PC-3 (cell line): ENCODE measurements at regions not wholly inside any gene's neighbourhood (a gene's known extent, or its start where the extent isn't known, plus 50 kb on each side); places are given as distances from the start of the nearest gene placed in this dataset.

ENCODE experiments used
- EZH2 ChIP-seq: fragments of 300-600 bp; sonication (generic); IDR thresholded peaks from one replicate; pipeline ENCODE4 v1.6.1; 2017; ENCODE audit warnings: antibody characterized with exemption, mild to moderate bottlenecking, low read length; ENCODE audit not compliant: unreplicated experiment
- EZH2phosphoT487 ChIP-seq: fragments of 300-600 bp; sonication (generic); IDR thresholded peaks from 2 replicates; pipeline ENCODE4 v1.6.1; 2018; ENCODE audit warnings: mild to moderate bottlenecking, antibody characterized with exemption, low read length, borderline replicate concordance
- TF ChIP-seq, protein P1 (sequence below): fragments of 300-600 bp; sonication (generic); conservative IDR thresholded peaks from 2 replicates; pipeline ENCODE4 v1.5.1; 2017; ENCODE audit warnings: antibody characterized with exemption, low read depth, mild to moderate bottlenecking, low read length

DNA sequence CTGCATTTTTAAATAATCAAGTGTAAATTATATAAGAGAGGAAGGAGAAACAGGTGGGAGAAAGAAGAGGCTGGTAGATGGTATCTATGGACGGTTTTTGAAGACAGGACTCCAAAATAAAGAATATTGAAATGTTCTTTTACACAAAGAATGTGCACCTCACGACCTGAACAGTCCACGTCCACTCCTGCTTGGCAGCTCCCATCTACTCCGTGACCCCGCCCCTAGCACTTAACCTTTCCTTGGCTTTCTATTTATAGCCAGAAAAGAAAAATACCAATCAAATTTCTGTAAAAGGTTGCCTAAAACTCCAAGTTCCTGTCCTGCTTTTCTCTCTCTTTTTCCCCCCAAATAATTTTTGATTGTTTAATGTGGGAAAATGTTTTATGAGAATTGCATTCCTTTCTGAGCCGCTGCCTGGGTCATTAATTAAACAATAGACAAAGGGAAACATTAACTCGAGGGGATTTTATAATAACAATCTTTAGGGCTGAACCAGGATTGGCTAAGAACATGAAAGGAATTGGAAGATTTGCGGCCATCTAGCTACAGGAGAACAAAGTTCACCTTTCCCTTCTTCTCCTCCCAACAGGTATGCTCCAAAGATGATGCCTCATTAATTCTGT is 173.6 kb upstream of the MAP3K1 start:
- TF ChIP-seq, protein P1, sequence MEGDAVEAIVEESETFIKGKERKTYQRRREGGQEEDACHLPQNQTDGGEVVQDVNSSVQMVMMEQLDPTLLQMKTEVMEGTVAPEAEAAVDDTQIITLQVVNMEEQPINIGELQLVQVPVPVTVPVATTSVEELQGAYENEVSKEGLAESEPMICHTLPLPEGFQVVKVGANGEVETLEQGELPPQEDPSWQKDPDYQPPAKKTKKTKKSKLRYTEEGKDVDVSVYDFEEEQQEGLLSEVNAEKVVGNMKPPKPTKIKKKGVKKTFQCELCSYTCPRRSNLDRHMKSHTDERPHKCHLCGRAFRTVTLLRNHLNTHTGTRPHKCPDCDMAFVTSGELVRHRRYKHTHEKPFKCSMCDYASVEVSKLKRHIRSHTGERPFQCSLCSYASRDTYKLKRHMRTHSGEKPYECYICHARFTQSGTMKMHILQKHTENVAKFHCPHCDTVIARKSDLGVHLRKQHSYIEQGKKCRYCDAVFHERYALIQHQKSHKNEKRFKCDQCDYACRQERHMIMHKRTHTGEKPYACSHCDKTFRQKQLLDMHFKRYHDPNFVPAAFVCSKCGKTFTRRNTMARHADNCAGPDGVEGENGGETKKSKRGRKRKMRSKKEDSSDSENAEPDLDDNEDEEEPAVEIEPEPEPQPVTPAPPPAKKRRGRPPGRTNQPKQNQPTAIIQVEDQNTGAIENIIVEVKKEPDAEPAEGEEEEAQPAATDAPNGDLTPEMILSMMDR: no peak
- no peak for TF ChIP-seq EZH2
- no peak for TF ChIP-seq EZH2phosphoT487
